ENCODE measurements at regions not wholly inside any gene's neighbourhood (a gene's known extent, or its start where the extent isn't known, plus 50 kb on each side); places are given as distances from the start of the nearest gene placed in this dataset.

DNA sequence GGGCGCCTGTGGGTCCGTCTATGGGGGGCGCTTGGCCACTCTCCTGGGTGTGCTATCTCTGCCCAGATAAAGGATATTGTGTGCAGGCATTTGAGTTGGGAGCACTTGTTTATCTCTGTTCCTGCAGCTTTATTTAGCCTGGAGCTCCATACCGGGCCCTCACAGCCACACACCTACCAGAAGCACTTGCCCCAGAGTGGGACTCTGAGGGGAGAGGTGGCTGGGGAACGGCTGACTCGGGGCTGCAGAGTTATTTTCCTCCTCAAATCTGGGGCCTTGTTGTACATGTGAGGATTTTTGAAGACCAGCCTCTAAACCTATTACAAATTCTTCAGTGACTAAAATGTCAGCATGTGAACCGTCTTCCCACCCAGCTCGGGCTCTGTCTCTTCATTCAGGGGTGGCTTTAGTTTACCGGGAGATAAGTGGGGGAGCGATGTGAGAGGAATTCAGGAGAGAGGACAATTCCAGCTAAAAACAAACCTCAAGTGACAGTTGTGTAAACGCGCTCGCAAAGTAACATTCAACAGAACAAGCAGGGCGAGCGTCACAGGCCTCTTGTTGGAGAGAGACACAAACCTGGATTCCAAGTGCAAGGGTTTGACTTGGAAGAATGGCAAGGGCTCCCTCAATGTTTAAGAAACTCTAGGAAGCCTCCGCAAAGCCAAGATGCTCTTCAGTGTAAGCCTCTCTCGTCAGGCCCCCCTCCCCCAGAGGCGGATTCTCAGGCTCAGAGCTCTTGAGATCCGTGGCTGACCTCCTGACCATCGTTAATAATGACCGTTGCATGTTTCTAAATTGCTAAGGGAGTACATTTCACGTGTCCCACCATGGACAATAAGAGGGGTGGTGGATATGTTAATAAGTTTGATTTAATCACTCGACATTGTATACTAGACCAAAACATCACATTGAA, 548.9 kb downstream of the QKI start:
- TF ChIP-seq, protein P1, sequence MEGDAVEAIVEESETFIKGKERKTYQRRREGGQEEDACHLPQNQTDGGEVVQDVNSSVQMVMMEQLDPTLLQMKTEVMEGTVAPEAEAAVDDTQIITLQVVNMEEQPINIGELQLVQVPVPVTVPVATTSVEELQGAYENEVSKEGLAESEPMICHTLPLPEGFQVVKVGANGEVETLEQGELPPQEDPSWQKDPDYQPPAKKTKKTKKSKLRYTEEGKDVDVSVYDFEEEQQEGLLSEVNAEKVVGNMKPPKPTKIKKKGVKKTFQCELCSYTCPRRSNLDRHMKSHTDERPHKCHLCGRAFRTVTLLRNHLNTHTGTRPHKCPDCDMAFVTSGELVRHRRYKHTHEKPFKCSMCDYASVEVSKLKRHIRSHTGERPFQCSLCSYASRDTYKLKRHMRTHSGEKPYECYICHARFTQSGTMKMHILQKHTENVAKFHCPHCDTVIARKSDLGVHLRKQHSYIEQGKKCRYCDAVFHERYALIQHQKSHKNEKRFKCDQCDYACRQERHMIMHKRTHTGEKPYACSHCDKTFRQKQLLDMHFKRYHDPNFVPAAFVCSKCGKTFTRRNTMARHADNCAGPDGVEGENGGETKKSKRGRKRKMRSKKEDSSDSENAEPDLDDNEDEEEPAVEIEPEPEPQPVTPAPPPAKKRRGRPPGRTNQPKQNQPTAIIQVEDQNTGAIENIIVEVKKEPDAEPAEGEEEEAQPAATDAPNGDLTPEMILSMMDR (CRISPR knock-in tag; IDR thresholded peaks at IDR 0.05): no peak
- no peak for TF ChIP-seq ZNF121 (CRISPR knock-in tag; IDR thresholded peaks at IDR 0.05)
- no peak for TF ChIP-seq KDM5B (CRISPR knock-in tag; IDR thresholded peaks at IDR 0.05; ENCODE audit: borderline replicate concordance)
- TF ChIP-seq, protein P2, sequence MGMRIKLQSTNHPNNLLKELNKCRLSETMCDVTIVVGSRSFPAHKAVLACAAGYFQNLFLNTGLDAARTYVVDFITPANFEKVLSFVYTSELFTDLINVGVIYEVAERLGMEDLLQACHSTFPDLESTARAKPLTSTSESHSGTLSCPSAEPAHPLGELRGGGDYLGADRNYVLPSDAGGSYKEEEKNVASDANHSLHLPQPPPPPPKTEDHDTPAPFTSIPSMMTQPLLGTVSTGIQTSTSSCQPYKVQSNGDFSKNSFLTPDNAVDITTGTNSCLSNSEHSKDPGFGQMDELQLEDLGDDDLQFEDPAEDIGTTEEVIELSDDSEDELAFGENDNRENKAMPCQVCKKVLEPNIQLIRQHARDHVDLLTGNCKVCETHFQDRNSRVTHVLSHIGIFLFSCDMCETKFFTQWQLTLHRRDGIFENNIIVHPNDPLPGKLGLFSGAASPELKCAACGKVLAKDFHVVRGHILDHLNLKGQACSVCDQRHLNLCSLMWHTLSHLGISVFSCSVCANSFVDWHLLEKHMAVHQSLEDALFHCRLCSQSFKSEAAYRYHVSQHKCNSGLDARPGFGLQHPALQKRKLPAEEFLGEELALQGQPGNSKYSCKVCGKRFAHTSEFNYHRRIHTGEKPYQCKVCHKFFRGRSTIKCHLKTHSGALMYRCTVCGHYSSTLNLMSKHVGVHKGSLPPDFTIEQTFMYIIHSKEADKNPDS (CRISPR knock-in tag; IDR thresholded peaks at IDR 0.05): no peak
- TF ChIP-seq, protein P3, sequence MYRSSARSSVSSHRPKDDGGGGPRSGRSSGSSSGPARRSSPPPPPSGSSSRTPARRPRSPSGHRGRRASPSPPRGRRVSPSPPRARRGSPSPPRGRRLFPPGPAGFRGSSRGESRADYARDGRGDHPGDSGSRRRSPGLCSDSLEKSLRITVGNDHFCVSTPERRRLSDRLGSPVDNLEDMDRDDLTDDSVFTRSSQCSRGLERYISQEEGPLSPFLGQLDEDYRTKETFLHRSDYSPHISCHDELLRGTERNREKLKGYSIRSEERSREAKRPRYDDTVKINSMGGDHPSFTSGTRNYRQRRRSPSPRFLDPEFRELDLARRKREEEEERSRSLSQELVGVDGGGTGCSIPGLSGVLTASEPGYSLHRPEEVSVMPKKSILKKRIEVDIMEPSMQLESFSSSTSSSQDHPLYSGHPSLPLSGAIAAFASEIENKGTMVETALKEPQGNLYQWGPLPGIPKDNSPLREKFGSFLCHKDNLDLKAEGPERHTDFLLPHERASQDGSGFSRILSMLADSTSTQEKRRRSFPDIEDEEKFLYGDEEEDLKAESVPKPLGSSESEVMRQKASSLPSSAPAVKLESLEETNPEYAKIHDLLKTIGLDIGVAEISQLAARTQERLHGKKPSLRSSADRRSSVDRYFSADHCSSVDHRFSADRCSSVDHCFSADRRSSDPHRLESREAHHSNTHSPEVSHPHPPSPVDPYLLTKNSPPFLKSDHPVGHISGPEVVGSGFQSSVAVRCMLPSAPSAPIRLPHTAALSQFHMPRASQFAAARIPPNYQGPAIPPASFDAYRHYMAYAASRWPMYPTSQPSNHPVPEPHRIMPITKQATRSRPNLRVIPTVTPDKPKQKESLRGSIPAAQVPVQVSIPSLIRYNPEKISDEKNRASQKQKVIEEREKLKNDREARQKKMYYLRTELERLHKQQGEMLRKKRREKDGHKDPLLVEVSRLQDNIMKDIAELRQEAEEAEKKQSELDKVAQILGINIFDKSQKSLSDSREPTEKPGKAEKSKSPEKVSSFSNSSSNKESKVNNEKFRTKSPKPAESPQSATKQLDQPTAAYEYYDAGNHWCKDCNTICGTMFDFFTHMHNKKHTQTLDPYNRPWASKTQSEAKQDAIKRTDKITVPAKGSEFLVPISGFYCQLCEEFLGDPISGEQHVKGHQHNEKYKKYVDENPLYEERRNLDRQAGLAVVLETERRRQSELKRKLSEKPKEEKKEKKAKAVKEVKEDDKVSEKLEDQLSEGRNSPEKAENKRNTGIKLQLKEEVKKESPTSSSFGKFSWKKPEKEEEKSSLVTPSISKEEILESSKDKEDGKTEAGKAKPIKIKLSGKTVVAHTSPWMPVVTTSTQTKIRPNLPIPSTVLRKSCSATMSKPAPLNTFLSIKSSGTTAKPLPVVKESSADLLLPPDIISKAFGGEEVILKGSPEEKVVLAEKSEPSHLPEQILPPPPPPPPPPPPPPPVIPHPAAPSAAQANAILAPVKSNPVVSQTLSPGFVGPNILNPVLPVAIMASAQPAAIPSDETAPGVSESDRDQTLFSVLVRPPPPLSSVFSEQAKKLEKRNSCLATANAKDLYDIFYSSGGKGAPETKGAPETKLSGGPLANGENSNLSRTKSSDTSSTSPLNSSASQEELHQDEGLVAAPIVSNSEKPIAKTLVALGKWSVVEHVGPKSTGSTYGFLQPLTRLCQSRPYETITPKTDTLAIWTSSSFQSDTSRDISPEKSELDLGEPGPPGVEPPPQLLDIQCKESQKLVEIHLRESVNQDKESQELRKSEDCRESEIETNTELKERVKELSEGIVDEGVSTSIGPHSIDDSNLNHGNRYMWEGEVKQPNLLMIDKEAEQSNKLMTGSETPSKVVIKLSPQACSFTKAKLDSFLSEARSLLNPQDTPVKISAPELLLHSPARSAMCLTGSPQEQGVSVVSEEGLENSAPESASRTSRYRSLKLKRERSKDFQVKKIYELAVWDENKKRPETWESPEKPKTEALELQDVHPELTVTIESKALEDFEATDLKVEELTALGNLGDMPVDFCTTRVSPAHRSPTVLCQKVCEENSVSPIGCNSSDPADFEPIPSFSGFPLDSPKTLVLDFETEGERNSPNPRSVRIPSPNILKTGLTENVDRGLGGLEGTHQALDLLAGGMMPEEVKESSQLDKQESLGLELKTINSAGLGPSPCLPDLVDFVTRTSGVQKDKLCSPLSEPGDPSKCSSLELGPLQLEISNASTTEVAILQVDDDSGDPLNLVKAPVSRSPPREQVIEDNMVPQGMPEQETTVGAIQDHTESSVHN (CRISPR knock-in tag; IDR thresholded peaks at IDR 0.05): no peak
- TF ChIP-seq EP300 (IDR thresholded peaks at IDR 0.05; ENCODE audit: low read depth in 2 of 2, low read length in 2 of 2): no peak
- no peak for TF ChIP-seq EP300 (CRISPR knock-in tag; IDR thresholded peaks at IDR 0.05; ENCODE audit: borderline replicate concordance)
- TF ChIP-seq, protein P4, sequence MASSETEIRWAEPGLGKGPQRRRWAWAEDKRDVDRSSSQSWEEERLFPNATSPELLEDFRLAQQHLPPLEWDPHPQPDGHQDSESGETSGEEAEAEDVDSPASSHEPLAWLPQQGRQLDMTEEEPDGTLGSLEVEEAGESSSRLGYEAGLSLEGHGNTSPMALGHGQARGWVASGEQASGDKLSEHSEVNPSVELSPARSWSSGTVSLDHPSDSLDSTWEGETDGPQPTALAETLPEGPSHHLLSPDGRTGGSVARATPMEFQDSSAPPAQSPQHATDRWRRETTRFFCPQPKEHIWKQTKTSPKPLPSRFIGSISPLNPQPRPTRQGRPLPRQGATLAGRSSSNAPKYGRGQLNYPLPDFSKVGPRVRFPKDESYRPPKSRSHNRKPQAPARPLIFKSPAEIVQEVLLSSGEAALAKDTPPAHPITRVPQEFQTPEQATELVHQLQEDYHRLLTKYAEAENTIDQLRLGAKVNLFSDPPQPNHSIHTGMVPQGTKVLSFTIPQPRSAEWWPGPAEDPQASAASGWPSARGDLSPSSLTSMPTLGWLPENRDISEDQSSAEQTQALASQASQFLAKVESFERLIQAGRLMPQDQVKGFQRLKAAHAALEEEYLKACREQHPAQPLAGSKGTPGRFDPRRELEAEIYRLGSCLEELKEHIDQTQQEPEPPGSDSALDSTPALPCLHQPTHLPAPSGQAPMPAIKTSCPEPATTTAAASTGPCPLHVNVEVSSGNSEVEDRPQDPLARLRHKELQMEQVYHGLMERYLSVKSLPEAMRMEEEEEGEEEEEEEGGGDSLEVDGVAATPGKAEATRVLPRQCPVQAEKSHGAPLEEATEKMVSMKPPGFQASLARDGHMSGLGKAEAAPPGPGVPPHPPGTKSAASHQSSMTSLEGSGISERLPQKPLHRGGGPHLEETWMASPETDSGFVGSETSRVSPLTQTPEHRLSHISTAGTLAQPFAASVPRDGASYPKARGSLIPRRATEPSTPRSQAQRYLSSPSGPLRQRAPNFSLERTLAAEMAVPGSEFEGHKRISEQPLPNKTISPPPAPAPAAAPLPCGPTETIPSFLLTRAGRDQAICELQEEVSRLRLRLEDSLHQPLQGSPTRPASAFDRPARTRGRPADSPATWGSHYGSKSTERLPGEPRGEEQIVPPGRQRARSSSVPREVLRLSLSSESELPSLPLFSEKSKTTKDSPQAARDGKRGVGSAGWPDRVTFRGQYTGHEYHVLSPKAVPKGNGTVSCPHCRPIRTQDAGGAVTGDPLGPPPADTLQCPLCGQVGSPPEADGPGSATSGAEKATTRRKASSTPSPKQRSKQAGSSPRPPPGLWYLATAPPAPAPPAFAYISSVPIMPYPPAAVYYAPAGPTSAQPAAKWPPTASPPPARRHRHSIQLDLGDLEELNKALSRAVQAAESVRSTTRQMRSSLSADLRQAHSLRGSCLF (CRISPR knock-in tag; IDR thresholded peaks at IDR 0.05; ENCODE audit: borderline replicate concordance): no peak
- TF ChIP-seq CREM (IDR thresholded peaks at IDR 0.05): no peak
- no peak for TF ChIP-seq CREM (CRISPR knock-in tag; IDR thresholded peaks at IDR 0.05)

All from HepG2 (cell line).